Sigmoid colon (tissue), 4 donors: ENCODE measurements at regions not wholly inside any gene's neighbourhood (a gene's known extent, or its start where the extent isn't known, plus 50 kb on each side); places are given as distances from the start of the nearest gene placed in this dataset.

Experiments used
- CTCF ChIP-seq, 4 experiments: fragments of 450-650 bp in 3 of 4; fragments of 200-600 bp in 1 of 4; IDR thresholded peaks; one replicate each; pipeline ENCODE4 v1.5.1; 2016 to 2019; ENCODE audit warnings: antibody characterized with exemption in 4 of 4, mild to moderate bottlenecking in 3 of 4, moderate library complexity in 2 of 4
- EP300 ChIP-seq, 4 donors: sonication (generic); formaldehyde crosslinking; IDR thresholded peaks; one replicate each; pipeline ENCODE4 v1.6.1; 2017; ENCODE audit warnings: antibody characterized with exemption in 4 of 4
- POLR2A ChIP-seq, 2 donors: fragments of 450-650 bp; IDR thresholded peaks; one replicate each; pipeline ENCODE4 v1.6.1; 2016; ENCODE audit warnings: antibody characterized with exemption in 2 of 2, mild to moderate bottlenecking in 2 of 2, moderate library complexity in 2 of 2
- POLR2AphosphoS5 ChIP-seq, 4 donors: sonication (generic); formaldehyde crosslinking; IDR thresholded peaks; one replicate each; pipeline ENCODE4 v1.6.1; 2017; ENCODE audit warnings: antibody characterized with exemption in 4 of 4

DNA sequence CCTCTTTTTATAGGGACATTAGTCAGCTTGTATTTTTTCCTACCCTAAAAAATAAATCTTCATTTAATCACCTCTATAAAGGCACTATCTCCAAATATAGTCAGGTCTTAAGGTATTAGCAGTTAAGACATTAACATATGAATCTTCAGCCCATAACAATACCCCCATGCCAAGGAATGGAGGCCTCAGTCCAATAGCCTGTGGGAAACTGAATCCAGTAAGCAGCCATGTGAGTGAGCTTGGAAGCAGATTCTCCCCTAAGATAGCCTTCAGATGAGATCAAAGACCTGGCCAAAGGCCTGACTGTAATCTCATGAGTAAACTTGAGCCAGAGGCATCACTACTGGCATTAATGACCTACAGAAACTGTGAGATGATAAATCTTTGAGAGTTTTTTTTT lies 232.1 kb upstream of the SYT10 start:
- TF ChIP-seq CTCF (IDR thresholded peaks at IDR 0.05): no peak
- TF ChIP-seq POLR2AphosphoS5 (IDR thresholded peaks at IDR 0.05): no peak
- no peak for TF ChIP-seq POLR2A (IDR thresholded peaks at IDR 0.05)
- TF ChIP-seq EP300 (IDR thresholded peaks at IDR 0.05): no peak
